ENCODE measurements at regions not wholly inside any gene's neighbourhood (a gene's known extent, or its start where the extent isn't known, plus 50 kb on each side); places are given as distances from the start of the nearest gene placed in this dataset.

GRCh38 chr1:195902779-195903178, 705.5 kb downstream of the KCNT2 start:
- ChIA-PET POLR2A (no interaction called here), CTCF (no interaction called here), SMC1A (ENCODE audit: uncharacterized antibody, unreplicated experiment) (no interaction called here), RAD21 (ENCODE audit: unreplicated experiment) (no interaction called here)
- intact Hi-C loops (cut with micrococcal nuclease; ENCODE audit: unreplicated experiment) = no loop called here
- H2AFZ ChIP-seq (ENCODE audit: control insufficient read depth, low read depth, low read length) = no peak overlapping the region
- no peaks in the 10 kb centered on the region for H3K79me2 ChIP-seq (ENCODE audit: control insufficient read depth, insufficient read depth, low read length)
- H3K9me3 ChIP-seq (replicated peaks; ENCODE audit: control insufficient read depth, insufficient read depth, low read length) = no peaks in the 10 kb centered on the region
- ATAC-seq = no peak
- BruUV-seq (replicated peaks) = no TSS peak
- H3K36me3 ChIP-seq (ENCODE audit: control insufficient read depth in 2 of 2, insufficient read depth in 2 of 2, low read length in 1 of 2) = no peaks in the 10 kb centered on the region
- H3K4me1 ChIP-seq (ENCODE audit: control insufficient read depth, insufficient read depth, low read length) = no peaks in the 10 kb centered on the region
- H3K4me3 ChIP-seq = no peak overlapping the region
- no peak for TF ChIP-seq RELA (IDR thresholded peaks at IDR 0.05; ENCODE audit: borderline replicate concordance, partially characterized antibody)
- TF ChIP-seq TBL1XR1 (IDR thresholded peaks at IDR 0.05; ENCODE audit: low read depth, low read length) = no peak
- no peak for TF ChIP-seq E2F4 (IDR thresholded peaks at IDR 0.05; ENCODE audit: low read depth, low read length)
- TF ChIP-seq MYC (IDR thresholded peaks at IDR 0.05; ENCODE audit: insufficient read depth, insufficient read length, insufficient replicate concordance, low read length, severe bottlenecking) = no peak
- no peak for TF ChIP-seq PAX5 (IDR thresholded peaks at IDR 0.05; ENCODE audit: borderline replicate concordance, low read depth, low read length)
- no peak for TF ChIP-seq ATF7 (IDR thresholded peaks at IDR 0.05; ENCODE audit: low read depth)
- no peak for TF ChIP-seq CREM (IDR thresholded peaks at IDR 0.05; ENCODE audit: low read depth)
- no peak overlapping the region for H3K4me2 ChIP-seq (ENCODE audit: control insufficient read depth, insufficient read depth)
- no peak overlapping the region for H3K27ac ChIP-seq (ENCODE audit: control insufficient read depth, insufficient read depth)
- DNase-seq (ENCODE audit: low read depth, low spot score) = no peak
- 64% methylated on average over 4 of the region's 4 CpGs for WGBS (ENCODE audit: insufficient coverage, insufficient replicate concordance, low lambda C conversion rate, missing lambda C conversion rate)
- no peaks in the 10 kb centered on the region for H3K27me3 ChIP-seq (replicated peaks in 1 of 2; ENCODE audit: control insufficient read depth in 2 of 2, insufficient read depth in 2 of 2, low read length in 1 of 2)
- in situ Hi-C loops (cut with MboI) = no loop called here
- FAIRE-seq = no peak
- no peaks in the 10 kb centered on the region for H4K20me1 ChIP-seq (ENCODE audit: control insufficient read depth, insufficient read depth)
- no peak overlapping the region for H3K9ac ChIP-seq (ENCODE audit: control insufficient read depth, insufficient read depth, low read length)

GRCh38 chr1:195899762-195900352, 708.4 kb downstream of the KCNT2 start:
- Histone ChIP-seq H3K9ac (ENCODE audit: control insufficient read depth, insufficient read depth, low read length) (no peak overlapping the region), H3K4me2 (ENCODE audit: control insufficient read depth, insufficient read depth) (no peak overlapping the region), H3K27ac (ENCODE audit: control insufficient read depth, insufficient read depth) (no peak overlapping the region), H3K79me2 (ENCODE audit: control insufficient read depth, insufficient read depth, low read length) (no peaks in the 10 kb centered on the region), H3K36me3 (ENCODE audit: control insufficient read depth in 2 of 2, insufficient read depth in 2 of 2, low read length in 1 of 2) (no peaks in the 10 kb centered on the region), H4K20me1 (ENCODE audit: control insufficient read depth, insufficient read depth) (no peaks in the 10 kb centered on the region), H3K9me3 (replicated peaks; ENCODE audit: control insufficient read depth, insufficient read depth, low read length) (no peaks in the 10 kb centered on the region), H3K4me1 (ENCODE audit: control insufficient read depth, insufficient read depth, low read length) (no peaks in the 10 kb centered on the region), H3K4me3 (no peak overlapping the region), H2AFZ (ENCODE audit: control insufficient read depth, low read depth, low read length) (no peak overlapping the region), H3K27me3 (replicated peaks in 1 of 2; ENCODE audit: control insufficient read depth in 2 of 2, insufficient read depth in 2 of 2, low read length in 1 of 2) (no peaks in the 10 kb centered on the region)
- BruUV-seq (replicated peaks) = no TSS peak
- no peak for ATAC-seq
- CTCF ChIA-PET = no interaction called here
- no peak for DNase-seq (ENCODE audit: low read depth, low spot score)
- SMC1A ChIA-PET (ENCODE audit: uncharacterized antibody, unreplicated experiment) = no interaction called here
- in situ Hi-C loops (cut with MboI) = no loop called here
- 0% methylated on average over 1 of the region's 1 CpG for WGBS (ENCODE audit: insufficient coverage, insufficient replicate concordance, low lambda C conversion rate, missing lambda C conversion rate)
- RAD21 ChIA-PET (ENCODE audit: unreplicated experiment) = no interaction called here
- intact Hi-C loops (cut with micrococcal nuclease; ENCODE audit: unreplicated experiment) = no loop called here
- FAIRE-seq = peak; percentile 13
- POLR2A ChIA-PET = no interaction called here
- TF ChIP-seq PKNOX1 (IDR thresholded peaks at IDR 0.05) (no peak), ZBTB33 (IDR thresholded peaks at IDR 0.05) (no peak), IKZF1 (conservative IDR thresholded peaks at IDR 0.05) (no peak), ESRRA (IDR thresholded peaks at IDR 0.05; ENCODE audit: low read length) (no peak)
